IPS-18a (cell line): ENCODE measurements at regions not wholly inside any gene's neighbourhood (a gene's known extent, or its start where the extent isn't known, plus 50 kb on each side); places are given as distances from the start of the nearest gene placed in this dataset.
"Not testable (repeated sequence)": the region's sequence is repeated elsewhere in the genome, so short reads cannot be mapped to it uniquely, and the experiment has no call there.

Source experiments
- H3K27ac ChIP-seq: one replicate; pipeline ENCODE4 v1.5.1; 2013; ENCODE audit warnings: low read length
- H3K27me3 ChIP-seq: one replicate; pipeline ENCODE4 v1.6.1; 2013; ENCODE audit warnings: mild to moderate bottlenecking, low read length; ENCODE audit not compliant: control insufficient read depth, insufficient read depth
- H3K36me3 ChIP-seq: one replicate; pipeline ENCODE4 v1.6.1; 2013; ENCODE audit warnings: low read depth, low read length; ENCODE audit not compliant: control insufficient read depth
- H3K4me1 ChIP-seq: one replicate; pipeline ENCODE4 v1.6.1; 2013; ENCODE audit warnings: low read depth, low read length; ENCODE audit not compliant: control insufficient read depth
- H3K4me3 ChIP-seq: one replicate; pipeline ENCODE4 v1.5.1; 2013; ENCODE audit warnings: low read length
- H3K9ac ChIP-seq: one replicate; pipeline ENCODE4 v1.6.1; 2013; ENCODE audit warnings: mild to moderate bottlenecking, low read length, moderate library complexity
- H3K9me3 ChIP-seq: one replicate; pipeline ENCODE4 v1.6.1; 2013; ENCODE audit warnings: low read depth, low read length; ENCODE audit not compliant: control insufficient read depth

- no peaks in the 10 kb centered on the region for H3K9me3 ChIP-seq
- no peak overlapping the region for H3K4me3 ChIP-seq
- H3K27me3 ChIP-seq, result no peaks in the 10 kb centered on the region
- no peak overlapping the region for H3K27ac ChIP-seq
- no peaks in the 10 kb centered on the region for H3K36me3 ChIP-seq
- no peaks in the 10 kb centered on the region for H3K4me1 ChIP-seq
- no peak overlapping the region for H3K9ac ChIP-seq
These were observed 70.5 kb upstream of the CSNK1A1L start for GRCh38 chr13:37175996-37176395.

GRCh38 chr13:37173214-37173613 is 67.8 kb upstream of the CSNK1A1L start:
- Histone ChIP-seq H3K36me3 (no peaks in the 10 kb centered on the region), H3K9me3 (no peaks in the 10 kb centered on the region), H3K27ac (no peak overlapping the region), H3K4me3 (no peak overlapping the region), H3K9ac (no peak overlapping the region), H3K4me1 (no peaks in the 10 kb centered on the region), H3K27me3 (no peaks in the 10 kb centered on the region)

- not testable (repeated sequence) for H3K9me3 ChIP-seq, H3K27me3 ChIP-seq, H3K36me3 ChIP-seq, H3K27ac ChIP-seq, H3K4me1 ChIP-seq, H3K4me3 ChIP-seq, H3K9ac ChIP-seq
These were observed 66.8 kb upstream of the CSNK1A1L start for GRCh38 chr13:37172226-37172625.

GRCh38 chr13:37168926-37169325 is 63.5 kb upstream of the CSNK1A1L start:
- Histone ChIP-seq H3K9me3 (no peaks in the 10 kb centered on the region), H3K27me3 (no peaks in the 10 kb centered on the region), H3K36me3 (no peaks in the 10 kb centered on the region), H3K27ac (no peak overlapping the region), H3K4me1 (no peaks in the 10 kb centered on the region), H3K9ac (no peak overlapping the region), H3K4me3 (no peak overlapping the region)

GRCh38 chr13:37168151-37168550 is 62.7 kb upstream of the CSNK1A1L start:
- no peak overlapping the region for H3K4me3 ChIP-seq
- no peak overlapping the region for H3K9ac ChIP-seq
- no peaks in the 10 kb centered on the region for H3K36me3 ChIP-seq
- H3K9me3 ChIP-seq, result no peaks in the 10 kb centered on the region
- H3K4me1 ChIP-seq, result no peaks in the 10 kb centered on the region
- H3K27ac ChIP-seq, result no peak overlapping the region
- no peaks in the 10 kb centered on the region for H3K27me3 ChIP-seq

GRCh38 chr13:37164635-37165034 is 59.2 kb upstream of the CSNK1A1L start:
- Histone ChIP-seq H3K4me3 (no peak overlapping the region), H3K9me3 (no peaks in the 10 kb centered on the region), H3K27me3 (no peaks in the 10 kb centered on the region), H3K4me1 (no peaks in the 10 kb centered on the region), H3K36me3 (no peaks in the 10 kb centered on the region), H3K27ac (no peak overlapping the region), H3K9ac (no peak overlapping the region)

GRCh38 chr13:37163641-37164265 is 58.3 kb upstream of the CSNK1A1L start:
- no peaks in the 10 kb centered on the region for H3K9me3 ChIP-seq

GRCh38 chr13:37158481-37158880 is 53.0 kb upstream of the CSNK1A1L start:
- Histone ChIP-seq H3K4me1 (no peaks in the 10 kb centered on the region), H3K27ac (no peak overlapping the region), H3K9me3 (no peaks in the 10 kb centered on the region), H3K36me3 (no peaks in the 10 kb centered on the region), H3K27me3 (no peaks in the 10 kb centered on the region), H3K4me3 (no peak overlapping the region), H3K9ac (no peak overlapping the region)

More at GRCh38 chr13:37163641-37164265, 58.3 kb upstream of the CSNK1A1L start:
- Histone ChIP-seq H3K4me1 (no peaks in the 10 kb centered on the region), H3K27ac (no peak overlapping the region), H3K36me3 (no peaks in the 10 kb centered on the region), H3K4me3 (no peak overlapping the region), H3K27me3 (no peaks in the 10 kb centered on the region), H3K9ac (no peak overlapping the region)

GRCh38 chr13:37155613-37156097 is 50.2 kb upstream of the CSNK1A1L start:
- not testable (repeated sequence) for H3K4me3 ChIP-seq, H3K27ac ChIP-seq, H3K9ac ChIP-seq, H3K4me1 ChIP-seq, H3K27me3 ChIP-seq, H3K9me3 ChIP-seq, H3K36me3 ChIP-seq
